ENCODE measurements at regions not wholly inside any gene's neighbourhood (a gene's known extent, or its start where the extent isn't known, plus 50 kb on each side); places are given as distances from the start of the nearest gene placed in this dataset.

DNA sequence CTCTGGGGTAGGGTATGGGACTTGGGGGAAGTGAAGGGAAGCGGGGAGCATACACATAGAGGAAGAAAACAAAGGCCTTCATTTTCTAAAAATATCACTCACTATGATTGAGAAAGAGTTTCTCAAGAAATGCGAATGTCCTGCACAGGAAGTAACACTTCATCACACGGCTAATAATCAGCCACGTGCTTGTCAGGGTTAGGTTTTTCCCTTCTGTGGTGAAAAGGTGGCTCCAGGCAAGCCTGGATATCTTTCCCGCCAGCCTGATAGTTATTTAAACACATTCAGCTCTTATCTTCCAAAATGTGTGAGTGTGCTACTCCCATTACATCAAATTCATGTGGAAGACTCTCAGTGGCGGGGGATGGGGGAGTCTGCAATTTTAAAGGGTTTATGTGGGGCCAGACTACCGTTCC lies 166.4 kb upstream of the ADO start:
- Histone ChIP-seq H3K36me3 (ENCODE audit: insufficient read depth, low read length) (no peaks in the 10 kb centered on the region), H3K4me3 (ENCODE audit: low read depth, low read length) (peak overlapping the region; percentile 65; the same call in 1 of the 2 replicates), H2AFZ (ENCODE audit: low read length, unreplicated experiment) (peak overlapping the region; percentile 60), H3K27ac (ENCODE audit: low read depth, low read length) (peak overlapping the region; percentile 76), H3K79me2 (ENCODE audit: control insufficient read depth, insufficient read depth, low read length, unreplicated experiment) (no peaks in the 10 kb centered on the region), H3K27me3 (ENCODE audit: insufficient read depth, low read length) (no peaks in the 10 kb centered on the region), H3K4me1 (ENCODE audit: control insufficient read depth, insufficient read depth, low read length, unreplicated experiment) (peaks cover 15% of the 10 kb centered on the region)

DNA sequence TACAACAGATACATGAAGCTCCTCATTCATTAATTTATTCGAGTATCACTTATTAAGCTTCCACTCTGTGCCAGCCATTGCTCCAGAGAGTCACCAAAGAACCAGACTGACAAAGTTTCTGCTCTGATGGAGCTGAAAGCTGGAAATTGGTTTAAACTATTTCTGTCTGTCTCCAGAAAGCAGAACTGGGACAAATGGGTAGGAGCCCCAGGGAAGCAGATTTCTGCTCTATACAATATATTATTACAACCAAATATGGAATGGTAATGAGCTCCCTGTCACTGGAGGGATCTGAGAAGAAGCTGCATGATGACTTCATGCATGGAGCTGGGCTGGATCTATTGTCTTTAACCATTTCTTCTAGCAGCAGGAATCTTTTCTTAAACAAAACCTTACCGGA lies 165.4 kb upstream of the ADO start:
- no peak overlapping the region for H3K27ac ChIP-seq (ENCODE audit: low read depth, low read length)
- H3K4me1 ChIP-seq (ENCODE audit: control insufficient read depth, insufficient read depth, low read length, unreplicated experiment) = peaks cover 15% of the 10 kb centered on the region
- H2AFZ ChIP-seq (ENCODE audit: low read length, unreplicated experiment) = no peak overlapping the region

DNA sequence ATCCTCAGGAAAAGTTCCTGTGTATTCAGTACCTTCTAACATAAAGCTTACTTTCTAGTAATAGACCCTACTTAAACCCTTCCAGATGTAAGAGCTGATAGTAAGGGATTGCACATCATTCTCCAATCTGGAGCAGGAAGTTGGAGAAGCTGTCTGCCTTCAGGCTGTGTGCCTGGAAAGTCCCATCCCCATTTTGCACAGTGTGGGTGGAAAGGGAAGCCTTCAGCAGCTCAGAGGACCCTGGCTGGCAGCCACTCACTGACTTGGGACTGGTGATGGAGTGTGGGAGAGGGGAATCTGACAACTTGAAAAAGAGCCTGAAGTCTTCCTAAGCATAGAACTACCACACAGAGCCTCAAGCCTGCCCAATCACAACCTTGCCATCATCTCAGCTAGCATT lies 164.1 kb upstream of the ADO start:
- no peaks in the 10 kb centered on the region for H3K36me3 ChIP-seq (ENCODE audit: insufficient read depth, low read length)
- no peak overlapping the region for H3K4me3 ChIP-seq (ENCODE audit: low read depth, low read length)
- H2AFZ ChIP-seq (ENCODE audit: low read length, unreplicated experiment) = no peak overlapping the region
- no peaks in the 10 kb centered on the region for H3K79me2 ChIP-seq (ENCODE audit: control insufficient read depth, insufficient read depth, low read length, unreplicated experiment)
- H3K27me3 ChIP-seq (ENCODE audit: insufficient read depth, low read length) = no peaks in the 10 kb centered on the region
- H3K4me1 ChIP-seq (ENCODE audit: control insufficient read depth, insufficient read depth, low read length, unreplicated experiment) = peaks cover 15% of the 10 kb centered on the region
- no peak overlapping the region for H3K27ac ChIP-seq (ENCODE audit: low read depth, low read length)

More for the DNA sequence above, 165.4 kb upstream of the ADO start:
- no peak overlapping the region for H3K4me3 ChIP-seq (ENCODE audit: low read depth, low read length)
- no peaks in the 10 kb centered on the region for H3K79me2 ChIP-seq (ENCODE audit: control insufficient read depth, insufficient read depth, low read length, unreplicated experiment)
- no peaks in the 10 kb centered on the region for H3K27me3 ChIP-seq (ENCODE audit: insufficient read depth, low read length)
- no peaks in the 10 kb centered on the region for H3K36me3 ChIP-seq (ENCODE audit: insufficient read depth, low read length)

DNA sequence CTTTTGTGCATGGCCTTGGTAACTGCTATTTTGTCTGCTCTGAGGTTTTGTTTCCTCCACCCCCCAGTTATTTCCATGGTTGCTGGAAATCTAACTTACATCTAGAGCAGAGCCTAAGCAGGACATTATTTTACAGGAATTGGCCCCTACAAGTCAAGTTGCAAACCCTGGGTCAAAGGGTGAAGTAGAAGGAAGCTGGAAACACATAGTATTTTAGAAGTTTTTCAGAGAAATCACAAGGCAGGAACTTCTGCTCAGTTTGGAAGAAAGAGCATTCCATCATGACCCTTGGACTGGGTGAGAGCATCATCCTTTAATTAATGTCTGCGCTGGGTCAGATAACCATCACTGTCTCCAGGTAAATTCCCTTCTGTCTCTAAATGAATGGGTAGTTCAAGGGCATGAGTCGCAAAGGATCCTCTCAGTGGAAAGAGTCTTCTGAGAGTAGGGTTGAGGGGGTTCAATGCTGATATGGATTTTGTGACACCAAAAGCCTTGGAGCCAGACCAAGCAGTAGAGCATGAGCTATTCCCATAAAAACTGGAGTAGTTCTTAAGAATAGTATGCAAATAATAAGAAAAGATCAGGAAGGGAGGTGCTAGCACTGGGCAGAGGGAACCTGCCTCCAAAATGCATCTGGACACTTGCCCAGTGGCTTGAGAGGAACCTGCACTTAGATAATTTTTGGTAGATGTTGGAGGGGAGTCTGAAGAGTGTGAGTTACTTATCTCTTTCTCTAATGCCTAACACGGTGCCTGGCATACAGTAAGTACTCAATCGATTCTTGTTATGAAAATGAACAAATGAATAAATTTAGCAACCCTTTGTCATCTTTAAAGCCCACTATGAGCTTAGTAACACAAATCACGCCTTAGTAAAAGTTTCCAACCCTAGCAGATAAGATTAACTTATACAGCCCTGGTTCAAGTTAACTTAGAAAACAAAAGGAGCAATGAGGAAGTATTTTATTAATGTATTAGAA lies 160.6 kb upstream of the ADO start:
- no peaks in the 10 kb centered on the region for H3K4me1 ChIP-seq (ENCODE audit: control insufficient read depth, insufficient read depth, low read length, unreplicated experiment)
- H3K79me2 ChIP-seq (ENCODE audit: control insufficient read depth, insufficient read depth, low read length, unreplicated experiment) = no peaks in the 10 kb centered on the region
- no peak overlapping the region for H3K27ac ChIP-seq (ENCODE audit: low read depth, low read length)
- H3K36me3 ChIP-seq (ENCODE audit: insufficient read depth, low read length) = no peaks in the 10 kb centered on the region
- no peaks in the 10 kb centered on the region for H3K27me3 ChIP-seq (ENCODE audit: insufficient read depth, low read length)
- H2AFZ ChIP-seq (ENCODE audit: low read length, unreplicated experiment) = no peak overlapping the region
- no peak overlapping the region for H3K4me3 ChIP-seq (ENCODE audit: low read depth, low read length)

DNA sequence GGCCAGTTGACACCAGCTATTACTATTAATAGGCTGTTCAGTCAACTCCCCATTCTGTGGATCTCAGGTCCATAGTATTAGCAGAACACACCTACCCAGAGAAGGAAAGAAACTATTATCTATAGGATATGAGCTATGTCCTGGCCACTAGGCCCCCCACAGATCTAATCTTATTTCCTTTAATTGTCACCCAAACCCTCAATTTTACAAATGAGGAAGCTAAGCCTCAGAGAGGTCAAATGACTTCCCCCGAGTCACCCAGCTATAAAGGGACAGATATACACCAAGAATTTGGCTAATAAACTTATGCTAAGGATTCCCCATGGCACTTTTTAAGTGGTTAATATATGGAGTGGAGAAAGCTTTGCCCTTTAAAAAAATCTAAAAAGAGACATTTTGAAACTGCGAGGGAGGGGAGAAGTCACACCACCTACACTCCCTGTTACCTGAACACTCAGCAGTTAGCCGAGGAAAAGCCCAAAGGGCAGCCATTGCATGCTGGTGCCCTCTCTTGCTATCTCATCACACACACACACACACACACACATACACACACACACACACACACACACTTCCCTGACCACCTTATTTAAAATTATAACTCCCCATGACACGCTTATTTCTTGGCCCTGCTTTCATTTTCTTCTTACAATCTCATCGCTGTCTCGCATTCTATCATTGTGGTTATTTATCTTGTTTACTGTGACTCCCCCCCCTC lies 157.0 kb upstream of the ADO start:
- Histone ChIP-seq H3K27ac (ENCODE audit: low read depth, low read length) (no peak overlapping the region), H3K4me1 (ENCODE audit: control insufficient read depth, insufficient read depth, low read length, unreplicated experiment) (peaks cover 9% of the 10 kb centered on the region), H3K79me2 (ENCODE audit: control insufficient read depth, insufficient read depth, low read length, unreplicated experiment) (no peaks in the 10 kb centered on the region), H3K36me3 (ENCODE audit: insufficient read depth, low read length) (no peaks in the 10 kb centered on the region), H3K4me3 (ENCODE audit: low read depth, low read length) (no peak overlapping the region), H2AFZ (ENCODE audit: low read length, unreplicated experiment) (no peak overlapping the region), H3K27me3 (ENCODE audit: insufficient read depth, low read length) (no peaks in the 10 kb centered on the region)

DNA sequence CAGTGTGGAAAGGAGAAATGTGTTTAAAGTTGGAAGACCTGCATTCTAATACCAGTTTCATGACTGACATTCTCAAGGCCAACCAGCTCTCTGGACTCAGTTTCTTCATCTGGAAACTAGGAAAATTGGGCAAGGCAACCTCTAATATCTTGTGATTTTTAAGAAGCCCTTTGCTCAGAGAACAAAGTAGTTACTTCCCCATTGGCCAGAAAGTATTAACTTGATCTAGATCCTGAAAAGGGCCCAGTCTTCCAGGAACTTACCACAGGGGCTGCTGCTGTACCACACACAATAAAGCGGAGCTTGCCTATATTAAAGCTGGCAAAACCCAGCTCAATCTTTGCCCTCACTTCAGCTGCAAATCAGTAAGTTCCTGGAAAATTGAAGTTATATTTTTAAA lies 155.6 kb upstream of the ADO start:
- Histone ChIP-seq H3K79me2 (ENCODE audit: control insufficient read depth, insufficient read depth, low read length, unreplicated experiment) (no peaks in the 10 kb centered on the region), H3K4me1 (ENCODE audit: control insufficient read depth, insufficient read depth, low read length, unreplicated experiment) (peaks cover 9% of the 10 kb centered on the region), H3K4me3 (ENCODE audit: low read depth, low read length) (no peak overlapping the region), H2AFZ (ENCODE audit: low read length, unreplicated experiment) (no peak overlapping the region), H3K27ac (ENCODE audit: low read depth, low read length) (no peak overlapping the region), H3K27me3 (ENCODE audit: insufficient read depth, low read length) (no peaks in the 10 kb centered on the region), H3K36me3 (ENCODE audit: insufficient read depth, low read length) (no peaks in the 10 kb centered on the region)

DNA sequence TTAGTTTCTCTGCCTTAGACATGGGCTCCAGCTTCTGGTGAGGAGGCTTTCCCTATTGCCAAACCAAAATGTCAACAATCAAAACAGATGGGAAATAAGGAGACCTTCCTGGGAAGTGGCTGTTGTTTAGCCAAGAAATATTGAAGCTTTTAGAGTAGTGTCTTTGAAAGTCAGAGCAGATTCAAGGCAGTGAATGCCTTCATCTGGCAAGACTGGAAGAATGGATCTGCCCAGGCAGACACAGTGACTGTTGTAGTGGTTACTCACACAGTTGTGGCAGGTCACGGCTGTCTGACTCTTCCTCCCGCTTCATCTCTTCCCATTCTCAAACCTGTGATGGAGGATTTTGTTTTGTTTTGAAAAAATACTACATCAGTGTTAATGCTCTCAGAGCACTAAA lies 154.1 kb upstream of the ADO start:
- Histone ChIP-seq H3K27ac (ENCODE audit: low read depth, low read length) (no peak overlapping the region), H3K4me1 (ENCODE audit: control insufficient read depth, insufficient read depth, low read length, unreplicated experiment) (peaks cover 9% of the 10 kb centered on the region), H3K36me3 (ENCODE audit: insufficient read depth, low read length) (no peaks in the 10 kb centered on the region), H3K4me3 (ENCODE audit: low read depth, low read length) (no peak overlapping the region), H3K27me3 (ENCODE audit: insufficient read depth, low read length) (no peaks in the 10 kb centered on the region), H3K79me2 (ENCODE audit: control insufficient read depth, insufficient read depth, low read length, unreplicated experiment) (no peaks in the 10 kb centered on the region), H2AFZ (ENCODE audit: low read length, unreplicated experiment) (no peak overlapping the region)

DNA sequence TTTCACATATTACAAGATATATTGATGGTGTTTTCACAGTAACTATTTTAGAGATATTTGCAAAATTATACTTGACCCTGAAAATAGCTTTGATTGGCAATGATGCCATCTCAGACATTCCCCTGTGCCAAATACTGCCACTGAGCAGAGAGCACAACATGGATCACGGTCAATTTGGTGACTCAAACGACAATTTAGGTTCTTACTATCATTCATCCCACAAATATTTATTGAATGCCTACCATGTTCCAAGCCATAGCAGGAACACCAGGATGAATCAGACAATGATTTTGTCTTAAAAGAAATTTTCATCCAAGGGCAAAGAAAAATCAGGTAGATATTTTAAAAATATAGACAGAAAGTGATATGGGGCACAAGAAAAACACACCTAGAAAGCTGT lies 153.2 kb upstream of the ADO start:
- Histone ChIP-seq H3K36me3 (ENCODE audit: insufficient read depth, low read length) (no peaks in the 10 kb centered on the region), H3K4me1 (ENCODE audit: control insufficient read depth, insufficient read depth, low read length, unreplicated experiment) (peaks cover 9% of the 10 kb centered on the region)

DNA sequence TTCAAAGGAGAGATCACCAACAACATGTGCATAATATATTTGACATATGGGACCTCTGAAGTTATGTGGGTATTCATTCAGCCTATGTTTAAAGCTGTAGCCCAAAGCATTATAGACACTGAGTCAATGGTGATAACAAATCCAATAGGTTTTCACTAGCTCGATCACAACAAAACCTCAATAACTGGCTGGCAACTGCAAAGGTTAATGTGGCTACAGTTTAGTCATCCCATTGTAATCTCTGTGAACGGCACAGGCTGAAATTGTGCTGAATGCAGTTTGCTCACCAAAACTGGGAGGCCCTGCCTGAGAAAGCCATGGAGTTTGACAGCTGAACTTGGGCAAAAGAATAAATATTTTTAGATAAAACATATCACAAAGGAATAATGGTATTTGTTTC lies 152.4 kb upstream of the ADO start:
- no peaks in the 10 kb centered on the region for H3K27me3 ChIP-seq (ENCODE audit: insufficient read depth, low read length)
- peaks cover 9% of the 10 kb centered on the region for H3K4me1 ChIP-seq (ENCODE audit: control insufficient read depth, insufficient read depth, low read length, unreplicated experiment)
- H2AFZ ChIP-seq (ENCODE audit: low read length, unreplicated experiment) = no peak overlapping the region
- H3K36me3 ChIP-seq (ENCODE audit: insufficient read depth, low read length) = no peaks in the 10 kb centered on the region
- H3K27ac ChIP-seq (ENCODE audit: low read depth, low read length) = no peak overlapping the region
- no peaks in the 10 kb centered on the region for H3K79me2 ChIP-seq (ENCODE audit: control insufficient read depth, insufficient read depth, low read length, unreplicated experiment)
- no peak overlapping the region for H3K4me3 ChIP-seq (ENCODE audit: low read depth, low read length)

More for the DNA sequence above, 153.2 kb upstream of the ADO start:
- no peaks in the 10 kb centered on the region for H3K27me3 ChIP-seq (ENCODE audit: insufficient read depth, low read length)
- no peak overlapping the region for H3K4me3 ChIP-seq (ENCODE audit: low read depth, low read length)
- H3K79me2 ChIP-seq (ENCODE audit: control insufficient read depth, insufficient read depth, low read length, unreplicated experiment) = no peaks in the 10 kb centered on the region
- H2AFZ ChIP-seq (ENCODE audit: low read length, unreplicated experiment) = no peak overlapping the region
- H3K27ac ChIP-seq (ENCODE audit: low read depth, low read length) = no peak overlapping the region

DNA sequence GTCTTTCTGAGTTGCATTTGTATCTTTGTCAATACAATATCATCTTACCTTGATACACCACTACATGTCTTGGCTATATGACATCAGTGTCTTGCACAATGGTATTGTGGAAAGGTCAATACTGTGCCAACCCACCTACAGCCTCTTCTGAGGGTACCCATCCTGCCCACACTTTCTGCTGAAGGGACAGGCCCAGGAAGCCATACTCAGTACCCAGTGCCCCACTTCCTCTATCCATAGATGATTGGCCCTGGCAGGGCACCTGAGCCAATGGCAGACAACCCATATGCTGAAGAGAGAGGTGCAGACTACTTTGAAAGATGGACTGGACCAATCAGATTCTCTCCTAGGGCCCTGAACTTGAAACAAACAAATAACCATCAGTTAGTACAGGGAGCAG lies 152.0 kb upstream of the ADO start:
- Histone ChIP-seq H3K36me3 (ENCODE audit: insufficient read depth, low read length) (no peaks in the 10 kb centered on the region), H2AFZ (ENCODE audit: low read length, unreplicated experiment) (no peak overlapping the region), H3K4me3 (ENCODE audit: low read depth, low read length) (no peak overlapping the region), H3K27me3 (ENCODE audit: insufficient read depth, low read length) (no peaks in the 10 kb centered on the region), H3K79me2 (ENCODE audit: control insufficient read depth, insufficient read depth, low read length, unreplicated experiment) (no peaks in the 10 kb centered on the region), H3K27ac (ENCODE audit: low read depth, low read length) (no peak overlapping the region), H3K4me1 (ENCODE audit: control insufficient read depth, insufficient read depth, low read length, unreplicated experiment) (peaks cover 9% of the 10 kb centered on the region)

Measured in ACC112 (cell line).